ENCODE measurements at regions not wholly inside any gene's neighbourhood (a gene's known extent, or its start where the extent isn't known, plus 50 kb on each side); places are given as distances from the start of the nearest gene placed in this dataset.

DNA sequence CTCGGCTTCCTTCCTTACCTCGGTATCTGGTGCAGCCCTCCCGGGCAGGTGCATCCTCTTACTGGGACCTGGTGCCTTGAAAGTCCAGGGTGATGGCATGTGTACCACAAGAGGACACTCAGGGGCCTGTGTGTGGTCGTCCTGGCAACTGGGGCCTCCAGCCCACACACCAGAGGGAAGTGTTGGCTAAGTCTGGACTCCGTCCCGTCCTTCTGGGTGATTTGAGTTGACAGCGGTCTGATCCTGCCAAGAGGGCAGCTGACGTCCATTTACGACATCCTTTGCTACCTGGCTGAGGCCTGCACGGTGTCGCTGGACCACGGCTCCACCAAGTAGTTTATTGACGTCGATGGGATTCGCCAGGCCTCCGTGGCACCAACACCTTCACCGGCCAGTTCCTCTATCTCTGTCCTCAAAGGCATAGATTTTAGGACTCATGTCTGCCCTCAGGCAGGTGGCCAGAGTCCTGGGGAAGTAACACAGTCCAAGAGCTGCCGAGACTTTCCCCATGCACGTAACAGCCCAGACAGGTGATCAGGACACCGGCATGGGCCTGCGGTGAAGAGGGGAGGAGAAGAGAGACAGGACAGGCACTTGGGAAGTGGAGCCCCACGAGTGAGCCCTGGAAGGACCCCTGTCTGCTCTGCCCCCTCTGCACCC lies 186.0 kb upstream of the HDAC4 start:
- no peak for TF ChIP-seq CTCF (IDR thresholded peaks at IDR 0.05)
- no peak for TF ChIP-seq POLR2A (IDR thresholded peaks at IDR 0.05)
- TF ChIP-seq POLR2AphosphoS5 (IDR thresholded peaks at IDR 0.05): no peak
- TF ChIP-seq EP300 (IDR thresholded peaks at IDR 0.05): no peak

All from suprapubic skin (tissue), 4 donors.